HG02759 (cell line): ENCODE measurements at regions not wholly inside any gene's neighbourhood (a gene's known extent, or its start where the extent isn't known, plus 50 kb on each side); places are given as distances from the start of the nearest gene placed in this dataset.

Experiments
- ATAC-seq: cut with Tn5 transposase; IDR thresholded peaks from one replicate; pipeline ENCODE4 v1.9.1; 2021; ENCODE audit warnings: mild to moderate bottlenecking, moderate library complexity; ENCODE audit not compliant: unreplicated experiment

DNA sequence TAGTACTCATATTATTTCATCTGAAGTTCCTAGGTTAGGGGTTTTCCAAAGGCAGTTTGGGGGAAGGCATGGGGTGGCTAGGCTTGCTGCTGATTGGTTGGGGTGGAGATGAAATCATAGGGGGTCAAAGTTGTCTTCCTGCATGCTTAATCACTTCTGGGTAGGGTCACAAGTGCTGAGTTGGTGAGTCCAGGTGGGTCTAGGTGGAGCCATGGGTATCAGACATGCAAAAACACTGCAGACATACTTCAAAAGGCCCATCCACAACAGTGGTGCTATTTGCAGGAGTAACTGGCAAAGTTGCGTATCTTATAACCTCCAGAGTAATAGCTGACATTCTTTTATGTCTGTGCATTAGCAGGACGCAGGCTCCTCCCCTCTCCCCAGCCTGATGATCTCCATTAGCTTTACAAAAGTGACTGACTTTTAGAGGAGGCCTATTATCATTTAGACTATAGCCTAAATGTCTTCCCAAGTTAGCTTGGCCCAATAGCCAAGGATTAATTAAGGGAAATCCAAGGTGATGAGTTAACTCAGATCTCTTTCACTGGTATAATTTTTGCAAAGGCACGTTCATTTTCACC, 374.4 kb upstream of the PRMT6 start:
- no peak for ATAC-seq

DNA sequence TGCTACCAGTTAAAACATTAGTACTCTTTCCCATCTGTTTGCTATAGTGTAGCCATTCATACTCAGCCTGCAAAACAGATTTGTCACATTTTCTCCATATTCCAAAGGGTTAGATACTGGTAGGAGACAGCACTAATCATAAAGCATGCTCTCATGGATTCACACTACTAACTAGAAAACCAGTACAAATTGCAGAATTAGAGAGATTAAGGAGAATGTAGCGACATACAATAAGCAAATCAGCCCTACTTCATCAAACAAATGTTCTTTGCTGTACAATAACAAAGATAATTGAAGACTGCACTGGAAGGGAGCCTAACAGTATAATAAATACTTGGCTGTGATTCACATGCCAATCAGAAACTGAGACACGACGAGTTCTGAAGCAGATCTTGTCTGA, 368.0 kb upstream of the PRMT6 start:
- ATAC-seq: no peak

- no peak for ATAC-seq
Observed at GRCh38 chr1:106698660-106699059, 357.8 kb upstream of the PRMT6 start.

- no peak for ATAC-seq
Observed at GRCh38 chr1:106699433-106699832, 357.0 kb upstream of the PRMT6 start.

- no peak for ATAC-seq
Observed at GRCh38 chr1:106700211-106700610, 356.3 kb upstream of the PRMT6 start.

- no peak for ATAC-seq
Observed at GRCh38 chr1:106705971-106706370, 350.5 kb upstream of the PRMT6 start.

DNA sequence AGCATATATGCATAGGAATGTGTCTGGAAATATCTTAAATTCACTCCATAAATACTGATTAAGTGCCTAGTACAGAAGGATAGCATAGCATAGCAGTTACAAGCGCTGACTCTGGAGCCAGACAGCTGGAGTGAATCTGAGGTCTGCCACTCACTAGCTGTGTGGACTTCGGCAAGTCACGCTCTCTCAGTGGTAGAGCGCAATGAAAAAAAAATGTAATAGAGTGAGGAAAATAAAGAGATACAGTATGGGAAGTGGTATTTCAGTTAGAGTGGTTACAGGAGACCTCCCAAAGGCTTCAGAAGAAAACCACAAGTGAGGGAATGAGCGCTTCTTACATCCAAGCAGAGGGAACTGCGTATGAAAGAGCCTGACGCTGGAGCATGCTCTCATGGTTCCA, 338.9 kb upstream of the PRMT6 start:
- ATAC-seq: no peak

DNA sequence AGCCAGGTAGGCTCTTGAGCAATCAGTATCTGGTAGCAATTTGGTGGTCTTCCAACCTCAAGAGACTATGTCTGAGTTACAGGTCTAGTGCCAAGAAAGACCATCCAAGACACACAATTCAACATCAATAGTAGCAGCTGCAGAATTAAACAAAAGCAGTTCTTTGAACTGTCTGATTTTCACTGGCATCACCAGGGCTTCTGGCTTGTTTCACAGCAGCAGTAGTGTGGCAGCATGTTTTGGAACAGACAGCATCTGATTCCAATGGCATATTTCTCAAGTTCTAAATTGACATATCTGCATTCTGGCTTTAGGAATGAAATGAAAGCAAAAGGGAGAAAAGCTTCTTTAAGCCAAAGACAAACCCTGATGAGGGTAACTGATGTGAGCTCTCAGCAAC, 334.7 kb upstream of the PRMT6 start:
- no peak for ATAC-seq

DNA sequence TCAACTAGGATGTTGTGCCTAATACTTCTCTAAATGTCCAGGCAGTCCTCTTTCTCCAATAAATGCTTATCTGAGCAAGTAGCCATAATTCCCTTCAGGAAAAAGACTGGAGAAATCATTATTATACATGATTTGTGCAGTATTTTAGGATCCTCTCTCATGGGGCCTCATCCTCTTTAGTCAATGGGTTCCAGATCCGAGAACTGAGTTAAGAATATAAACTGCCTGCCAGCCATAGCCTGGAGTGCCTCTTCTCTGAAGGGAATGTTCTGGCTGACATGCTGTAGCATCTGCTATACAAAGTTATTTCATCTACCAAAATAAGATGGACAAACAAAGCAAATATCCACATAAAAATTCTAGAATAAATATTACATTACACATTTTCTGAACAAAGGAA, 334.0 kb upstream of the PRMT6 start:
- ATAC-seq: no peak

DNA sequence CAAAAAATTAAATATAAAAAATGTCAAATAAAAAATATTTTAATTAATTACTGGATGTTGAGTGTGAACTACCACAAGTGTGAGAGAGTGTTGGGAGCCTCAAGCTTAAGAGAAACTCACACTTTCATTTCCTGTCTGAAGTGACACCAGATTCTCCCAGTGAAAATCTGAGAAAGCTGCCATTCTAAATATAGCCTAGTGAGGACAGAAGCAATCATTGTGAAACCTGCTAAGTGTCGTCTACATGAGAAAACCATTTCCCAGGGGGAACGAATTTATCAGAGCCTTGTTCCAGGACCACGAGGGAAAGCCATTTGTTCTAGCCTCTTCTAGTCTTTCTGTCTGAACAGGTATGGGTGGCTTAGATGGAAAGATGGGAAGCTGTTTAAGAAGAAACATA, 329.3 kb upstream of the PRMT6 start:
- peak; percentile 95 for ATAC-seq

- no peak for ATAC-seq
Observed at GRCh38 chr1:106746448-106747085, 309.9 kb upstream of the PRMT6 start.

DNA sequence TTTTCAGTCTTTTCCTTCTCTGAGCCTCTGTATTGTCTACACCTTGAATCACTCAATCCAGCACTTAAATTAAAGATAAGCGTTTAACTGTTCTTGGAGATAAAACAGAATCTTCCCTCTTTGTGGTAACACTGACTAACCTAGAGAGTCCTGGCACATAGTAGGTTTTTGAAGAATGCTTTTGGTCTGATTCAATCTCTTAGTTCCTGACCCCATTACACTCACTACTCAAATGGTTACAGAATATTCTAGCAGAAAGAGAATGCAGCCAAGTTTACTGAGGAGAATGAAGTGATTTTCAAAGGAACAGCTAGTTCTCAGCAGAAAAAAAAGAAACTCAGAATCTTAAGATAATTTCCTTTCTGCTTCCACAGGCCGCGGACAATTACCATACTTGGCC, 309.2 kb upstream of the PRMT6 start:
- no peak for ATAC-seq

- no peak for ATAC-seq
Observed at GRCh38 chr1:106747791-106748190, 308.7 kb upstream of the PRMT6 start.

DNA sequence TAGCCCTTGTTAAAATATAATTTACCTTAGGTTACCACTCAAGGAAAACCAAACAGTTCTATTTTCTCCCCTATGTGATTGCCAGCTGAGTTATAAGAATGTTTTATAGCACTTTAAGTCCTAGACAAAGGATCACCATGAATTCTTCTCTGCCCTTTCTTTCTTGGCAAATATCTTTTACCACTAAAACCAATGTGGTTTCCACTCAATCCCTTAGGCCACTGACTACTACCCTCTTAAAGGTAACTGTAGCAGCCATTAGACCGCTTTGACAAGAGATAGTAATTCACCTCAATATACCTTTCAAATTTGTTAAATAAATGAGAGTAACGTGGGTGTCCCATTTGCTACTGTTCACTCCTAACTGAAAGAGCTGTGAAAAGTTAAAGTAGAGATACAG, 307.9 kb upstream of the PRMT6 start:
- no peak for ATAC-seq

DNA sequence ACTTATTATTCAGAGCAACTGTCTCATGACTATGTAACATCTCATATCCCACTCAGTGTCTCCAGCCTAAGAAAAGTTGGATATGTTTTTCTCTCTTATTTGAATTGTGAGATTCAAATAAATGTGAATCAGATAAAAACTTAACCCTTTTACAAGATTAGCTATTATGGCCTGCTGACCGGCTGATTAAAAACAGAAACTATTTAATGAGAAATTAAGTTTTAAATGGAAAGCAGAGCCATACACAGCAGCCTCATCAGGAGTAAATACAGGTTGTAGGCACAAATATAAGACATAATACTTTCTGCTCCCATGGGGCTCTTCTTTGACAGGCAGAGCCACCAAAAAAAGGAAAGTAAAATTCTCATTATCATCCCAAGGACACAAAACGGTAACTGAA, 307.0 kb upstream of the PRMT6 start:
- ATAC-seq: no peak

GRCh38 chr1:106749906-106750305, 306.6 kb upstream of the PRMT6 start:
- no peak for ATAC-seq

- no peak for ATAC-seq
Observed at GRCh38 chr1:106751002-106751401, 305.5 kb upstream of the PRMT6 start.

DNA sequence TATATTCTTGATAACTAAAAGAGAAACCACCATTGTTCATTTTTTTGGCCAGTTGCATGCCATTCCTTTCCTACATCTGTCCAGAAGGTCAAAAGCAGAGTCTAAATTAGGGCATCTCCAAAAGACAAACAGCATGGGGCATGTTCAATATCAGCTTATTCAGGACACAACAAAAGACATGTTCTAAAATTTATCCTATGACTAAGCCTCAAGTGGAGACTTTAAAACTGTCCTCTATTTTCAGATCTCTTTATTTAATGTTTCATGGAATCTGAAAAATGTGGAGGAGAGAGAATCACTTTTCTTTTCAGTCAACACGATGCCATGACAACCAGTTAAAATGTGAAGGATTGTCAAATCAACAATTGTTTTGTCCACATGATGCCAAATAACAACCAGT, 303.4 kb upstream of the PRMT6 start:
- no peak for ATAC-seq

- no peak for ATAC-seq
Observed at GRCh38 chr1:106754957-106755356, 301.5 kb upstream of the PRMT6 start.

- ATAC-seq: no peak
Observed at GRCh38 chr1:106755682-106756406, 300.6 kb upstream of the PRMT6 start.

DNA sequence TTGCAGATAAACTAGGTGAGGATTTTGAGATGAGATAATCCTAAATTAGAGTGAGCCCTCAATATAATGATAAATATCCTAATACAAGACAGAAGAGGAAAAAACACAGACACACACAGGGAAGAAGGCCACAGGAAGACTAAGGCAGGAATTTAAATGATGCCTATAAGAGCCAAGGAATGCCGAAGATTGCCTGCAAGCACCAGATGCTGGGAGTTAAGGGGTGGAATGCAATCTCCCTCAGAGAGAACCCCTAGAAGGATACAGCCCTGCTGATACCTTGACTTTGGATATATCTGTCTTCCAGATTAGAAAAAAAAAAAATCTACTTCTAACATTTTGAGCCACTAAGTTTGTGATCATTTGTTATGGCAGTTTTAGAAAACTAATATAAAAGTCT, 299.7 kb upstream of the PRMT6 start:
- ATAC-seq: no peak

- ATAC-seq: no peak
Observed at GRCh38 chr1:106768077-106768476, 288.4 kb upstream of the PRMT6 start.
